GM12891 (cell line): ENCODE measurements at regions not wholly inside any gene's neighbourhood (a gene's known extent, or its start where the extent isn't known, plus 50 kb on each side); places are given as distances from the start of the nearest gene placed in this dataset.

ENCODE experiments used
- DNase-seq: peaks from one replicate; pipeline ENCODE4 v3.0.0; 2011; ENCODE audit warnings: low spot score; ENCODE audit not compliant: insufficient read length
- FAIRE-seq: peaks from 2 replicates; lab custom pipeline; 2011; peaks lifted over from hg19 to GRCh38; lab: Jason Lieb, UNC
- PAX5 ChIP-seq: IDR thresholded peaks from 2 replicates; pipeline ENCODE4 v1.6.1; 2011; ENCODE audit warnings: low read length, moderate library complexity, mild to moderate bottlenecking; ENCODE audit not compliant: insufficient read depth, severe bottlenecking
- POLR2A ChIP-seq: IDR thresholded peaks from 2 replicates; pipeline ENCODE4 v1.6.1; 2011; ENCODE audit warnings: low read depth, low read length, control low read depth
- POLR2AphosphoS5 ChIP-seq: IDR thresholded peaks from 2 replicates; pipeline ENCODE4 v1.6.1; 2011; ENCODE audit warnings: low read depth, low read length, control low read depth
- POU2F2 ChIP-seq: IDR thresholded peaks from 2 replicates; pipeline ENCODE4 v1.6.1; 2011; ENCODE audit warnings: low read depth, mild to moderate bottlenecking, control low read depth, low read length, moderate library complexity
- SPI1 ChIP-seq: IDR thresholded peaks from 2 replicates; pipeline ENCODE4 v1.6.1; 2011; ENCODE audit warnings: low read depth, low read length, control low read depth
- TAF1 ChIP-seq: IDR thresholded peaks from 2 replicates; pipeline ENCODE4 v1.6.1; 2011; ENCODE audit warnings: low read depth, low read length, control low read depth

DNA sequence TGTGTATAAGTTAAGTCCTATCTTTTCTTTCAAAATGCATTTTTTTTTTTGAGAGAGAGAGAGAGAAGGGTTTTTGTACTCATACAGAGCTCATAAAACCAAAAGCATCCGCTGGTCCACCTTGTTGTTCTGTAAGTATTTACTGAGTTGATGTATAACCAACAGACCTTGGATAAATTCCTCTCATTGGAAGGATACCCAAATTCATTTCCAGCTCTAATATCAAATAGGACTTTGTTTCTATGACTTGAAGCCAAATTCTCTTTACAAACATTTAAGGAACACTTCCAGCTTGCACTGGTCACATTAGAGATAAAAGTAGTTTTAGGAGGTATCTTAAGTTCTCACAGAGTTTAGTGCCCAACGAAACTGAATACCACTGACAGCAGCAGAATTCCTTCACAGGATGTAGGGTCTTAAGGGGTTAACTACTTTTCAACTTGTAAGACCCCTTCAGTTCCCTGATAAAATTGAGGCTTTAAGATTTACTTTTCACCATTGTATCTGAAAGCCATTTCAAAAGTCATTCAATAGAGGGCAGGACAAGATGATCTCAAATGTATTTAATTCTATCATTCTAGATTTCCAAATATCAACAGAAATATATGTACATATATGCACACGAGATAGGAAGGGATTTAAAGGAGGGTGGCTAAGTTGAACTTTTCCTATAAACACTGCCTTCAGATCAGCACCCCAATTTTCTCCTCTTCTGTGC, 1398.5 kb upstream of the CELF4 start:
- FAIRE-seq (no peak), DNase-seq (no peak)
- TF ChIP-seq TAF1 = no peak
- TF ChIP-seq PAX5 = no peak
- no peak for TF ChIP-seq SPI1
- TF ChIP-seq POLR2AphosphoS5 = no peak
- TF ChIP-seq POLR2A = no peak
- no peak for TF ChIP-seq POU2F2

GRCh38 chr18:38961880-38962279, 1396.3 kb upstream of the CELF4 start:
- no peak for TF ChIP-seq POLR2A
- no peak for TF ChIP-seq PAX5
- TF ChIP-seq POU2F2 = no peak
- no peak for TF ChIP-seq TAF1
- no peak for TF ChIP-seq SPI1
- TF ChIP-seq POLR2AphosphoS5 = no peak
- FAIRE-seq (no peak), DNase-seq (no peak)

DNA sequence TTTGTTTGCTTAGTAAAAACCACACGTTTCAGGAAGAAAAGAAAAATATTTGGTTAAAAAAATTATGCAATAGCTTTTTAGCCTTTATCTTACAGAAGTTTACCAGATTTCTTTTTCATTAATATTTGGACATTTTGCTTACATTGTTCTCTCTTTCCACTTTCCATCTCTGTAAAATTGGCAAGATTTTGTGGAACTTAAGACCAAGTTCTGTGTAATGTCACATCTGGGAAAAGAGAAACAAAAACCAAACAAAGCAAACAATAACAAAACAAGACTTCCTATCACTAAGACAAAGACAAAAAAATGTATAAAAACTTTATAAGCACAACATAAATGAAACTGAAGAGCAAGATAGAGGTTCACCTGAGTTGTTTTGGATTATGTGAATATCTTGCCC, 1392.1 kb upstream of the CELF4 start:
- TF ChIP-seq POLR2A = no peak
- TF ChIP-seq SPI1 = no peak
- TF ChIP-seq POLR2AphosphoS5 = no peak
- TF ChIP-seq TAF1 = no peak
- TF ChIP-seq POU2F2 = no peak
- no peak for TF ChIP-seq PAX5
- no peak for DNase-seq
- no peak for FAIRE-seq

- TF ChIP-seq PAX5 (no peak), POU2F2 (no peak), TAF1 (no peak), POLR2A (no peak), POLR2AphosphoS5 (no peak), SPI1 (no peak)
- DNase-seq (no peak), FAIRE-seq (no peak)
These were observed 1390.5 kb upstream of the CELF4 start for GRCh38 chr18:38956068-38956467.

GRCh38 chr18:38951633-38952032, 1386.0 kb upstream of the CELF4 start:
- FAIRE-seq (no peak), DNase-seq (no peak)
- TF ChIP-seq PAX5 (no peak), POU2F2 (no peak), POLR2A (no peak), POLR2AphosphoS5 (no peak), SPI1 (no peak), TAF1 (no peak)

GRCh38 chr18:38948436-38948835, 1382.8 kb upstream of the CELF4 start:
- TF ChIP-seq PAX5 (no peak), TAF1 (no peak)
- DNase-seq = no peak
- no peak for FAIRE-seq

DNA sequence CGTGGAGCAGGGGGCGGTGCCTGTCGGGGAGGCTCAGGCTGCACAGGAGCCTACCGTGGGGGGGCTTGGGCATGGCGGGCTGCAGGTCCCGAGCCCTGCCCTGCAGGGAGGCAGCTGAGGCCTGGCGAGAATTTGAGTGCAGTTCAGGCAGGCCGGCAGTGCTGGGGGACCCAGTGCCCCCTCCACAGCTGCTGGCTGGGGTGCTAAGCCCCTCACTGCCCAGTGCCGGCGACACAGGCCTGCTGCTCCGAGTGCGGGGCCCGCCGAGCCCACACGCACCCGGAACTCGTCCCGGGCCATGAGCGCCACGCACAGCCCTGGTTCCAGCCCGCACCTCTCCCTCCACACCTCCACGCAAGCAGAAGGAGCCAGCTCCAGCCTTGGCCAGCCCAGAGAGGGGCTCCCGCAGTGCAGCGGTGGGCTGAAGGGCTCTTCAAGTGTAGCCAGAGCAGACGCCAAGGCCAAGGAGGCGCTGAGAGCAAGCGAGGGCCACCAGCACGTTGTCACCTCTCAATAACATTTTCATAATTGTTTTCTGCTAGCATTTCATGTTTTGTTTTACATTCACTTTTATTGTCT, 1378.9 kb upstream of the CELF4 start:
- no peak for DNase-seq
- TF ChIP-seq PAX5 (no peak), POLR2AphosphoS5 (no peak), POU2F2 (no peak), SPI1 (no peak), TAF1 (no peak), POLR2A (no peak)
- FAIRE-seq = no peak

DNA sequence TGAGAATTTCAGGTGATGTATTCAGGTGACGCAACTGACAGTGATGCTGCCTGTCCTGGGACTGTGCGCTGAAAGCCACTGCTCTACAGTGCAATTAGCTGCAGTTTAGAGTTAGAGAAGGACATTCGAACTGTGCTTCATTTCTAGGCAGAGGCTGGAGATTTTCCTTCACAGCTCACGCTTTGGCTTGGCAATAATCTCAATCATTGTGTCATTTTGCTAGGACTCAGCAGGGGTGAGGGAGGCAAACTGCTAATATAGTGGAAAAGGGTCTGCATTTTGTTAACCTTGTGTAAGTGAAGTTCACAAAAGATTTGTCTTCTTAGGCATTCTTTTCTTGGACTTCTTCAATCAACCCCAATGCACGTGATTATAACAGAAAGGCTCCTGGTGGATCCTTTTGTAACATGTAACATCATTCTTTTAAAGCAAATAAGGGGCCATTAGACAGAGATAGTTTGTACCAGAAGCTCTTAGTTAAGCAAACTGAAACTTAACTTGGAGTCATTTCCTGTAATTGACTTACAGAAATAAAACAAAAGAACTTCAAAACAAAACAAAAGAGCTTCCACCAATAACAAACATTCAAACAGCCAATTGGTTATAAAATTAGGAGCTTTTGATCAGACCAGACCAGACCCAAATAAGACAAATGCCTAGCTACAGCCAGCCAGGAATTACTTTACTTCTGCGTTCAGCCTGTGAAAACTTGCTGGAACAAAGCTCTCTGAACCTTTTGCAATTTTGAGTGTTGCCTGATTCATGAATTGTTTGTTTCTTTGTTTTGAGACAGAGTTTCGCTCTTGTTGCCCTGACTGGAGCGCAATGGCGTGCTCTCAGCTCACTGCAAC, 1376.3 kb upstream of the CELF4 start:
- no peak for FAIRE-seq
- no peak for TF ChIP-seq POLR2AphosphoS5
- TF ChIP-seq PAX5 = no peak
- no peak for TF ChIP-seq POLR2A
- no peak for TF ChIP-seq SPI1
- TF ChIP-seq POU2F2 = no peak
- TF ChIP-seq TAF1 = no peak
- no peak for DNase-seq

- peak; percentile 75 for TF ChIP-seq POU2F2
- TF ChIP-seq POLR2A = no peak
- peak; percentile 44; the same call in 1 of the 2 replicates for TF ChIP-seq SPI1
- FAIRE-seq (peak; percentile 94), DNase-seq (peak; percentile 13)
These were observed 1375.4 kb upstream of the CELF4 start for GRCh38 chr18:38940863-38941531.
